ENCODE measurements at regions not wholly inside any gene's neighbourhood (a gene's known extent, or its start where the extent isn't known, plus 50 kb on each side); places are given as distances from the start of the nearest gene placed in this dataset.

- TF ChIP-seq ARNTL (CRISPR knock-in tag; IDR thresholded peaks at IDR 0.05; ENCODE audit: borderline replicate concordance, low read depth) (no peak), RARB (CRISPR knock-in tag; IDR thresholded peaks at IDR 0.05) (no peak), GLIS3 (CRISPR knock-in tag; IDR thresholded peaks at IDR 0.05) (no peak), ZNF8 (CRISPR knock-in tag; IDR thresholded peaks at IDR 0.05) (no peak), POU6F1 (CRISPR knock-in tag; IDR thresholded peaks at IDR 0.05; ENCODE audit: borderline replicate concordance, low read depth) (no peak), BACH2 (CRISPR knock-in tag; IDR thresholded peaks at IDR 0.05; ENCODE audit: borderline replicate concordance) (no peak), SNAI2 (CRISPR knock-in tag; IDR thresholded peaks at IDR 0.05) (no peak), ZFP3 (CRISPR knock-in tag; IDR thresholded peaks at IDR 0.05) (no peak)
- TF ChIP-seq, protein P1, sequence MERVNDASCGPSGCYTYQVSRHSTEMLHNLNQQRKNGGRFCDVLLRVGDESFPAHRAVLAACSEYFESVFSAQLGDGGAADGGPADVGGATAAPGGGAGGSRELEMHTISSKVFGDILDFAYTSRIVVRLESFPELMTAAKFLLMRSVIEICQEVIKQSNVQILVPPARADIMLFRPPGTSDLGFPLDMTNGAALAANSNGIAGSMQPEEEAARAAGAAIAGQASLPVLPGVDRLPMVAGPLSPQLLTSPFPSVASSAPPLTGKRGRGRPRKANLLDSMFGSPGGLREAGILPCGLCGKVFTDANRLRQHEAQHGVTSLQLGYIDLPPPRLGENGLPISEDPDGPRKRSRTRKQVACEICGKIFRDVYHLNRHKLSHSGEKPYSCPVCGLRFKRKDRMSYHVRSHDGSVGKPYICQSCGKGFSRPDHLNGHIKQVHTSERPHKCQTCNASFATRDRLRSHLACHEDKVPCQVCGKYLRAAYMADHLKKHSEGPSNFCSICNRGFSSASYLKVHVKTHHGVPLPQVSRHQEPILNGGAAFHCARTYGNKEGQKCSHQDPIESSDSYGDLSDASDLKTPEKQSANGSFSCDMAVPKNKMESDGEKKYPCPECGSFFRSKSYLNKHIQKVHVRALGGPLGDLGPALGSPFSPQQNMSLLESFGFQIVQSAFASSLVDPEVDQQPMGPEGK (CRISPR knock-in tag; IDR thresholded peaks at IDR 0.05; ENCODE audit: borderline replicate concordance), result no peak
Measured at GRCh38 chr1:191460234-191460633, 698.0 kb upstream of the RGS18 start.

Data from SK-N-SH treated with all-trans-retinoic acid at 6 μM for 48 hours (cell line).